ENCODE measurements at regions not wholly inside any gene's neighbourhood (a gene's known extent, or its start where the extent isn't known, plus 50 kb on each side); places are given as distances from the start of the nearest gene placed in this dataset.

DNA sequence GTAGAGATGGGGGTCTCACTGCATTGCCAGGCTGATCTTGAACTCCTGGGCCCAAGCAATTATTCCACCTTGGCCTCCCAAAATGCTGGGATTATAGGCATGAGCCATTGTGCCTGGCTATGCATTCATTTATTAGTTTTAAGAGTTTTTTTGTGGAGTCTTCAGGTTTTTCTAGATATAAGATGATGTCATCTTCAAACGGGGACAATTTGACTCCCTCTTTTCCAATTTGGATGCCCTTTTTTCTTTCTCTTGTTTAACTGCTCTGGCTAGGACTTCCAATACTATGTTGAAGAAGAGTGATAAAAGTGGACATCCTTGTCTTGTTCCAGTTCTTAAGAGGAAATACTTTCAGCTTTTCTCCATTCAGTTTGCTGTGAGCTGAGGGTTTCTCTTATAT is 113.7 kb upstream of the PARD3B start:
- DNase-seq (ENCODE audit: low read depth in 3 of 3), result no peak

DNA sequence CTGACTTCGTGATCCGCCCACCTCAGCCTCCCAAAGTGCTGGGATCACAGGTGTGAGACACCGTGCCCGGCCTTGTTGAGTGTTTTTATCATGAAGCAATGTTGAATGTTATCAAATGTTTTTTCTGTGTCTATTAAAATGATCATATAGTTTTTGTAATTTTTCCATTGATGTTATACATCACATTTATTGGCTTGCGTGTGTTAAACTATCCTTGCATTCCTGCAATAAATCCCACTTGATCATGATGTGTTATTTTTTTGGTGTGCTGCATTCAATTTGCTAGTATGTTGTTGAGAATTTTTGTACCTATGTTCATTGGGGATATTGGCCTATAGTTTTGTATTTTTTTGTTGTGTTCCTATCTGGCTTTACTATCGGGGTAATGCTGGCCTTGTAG is 113.1 kb upstream of the PARD3B start:
- DNase-seq (ENCODE audit: low read depth in 3 of 3), result no peak

DNA sequence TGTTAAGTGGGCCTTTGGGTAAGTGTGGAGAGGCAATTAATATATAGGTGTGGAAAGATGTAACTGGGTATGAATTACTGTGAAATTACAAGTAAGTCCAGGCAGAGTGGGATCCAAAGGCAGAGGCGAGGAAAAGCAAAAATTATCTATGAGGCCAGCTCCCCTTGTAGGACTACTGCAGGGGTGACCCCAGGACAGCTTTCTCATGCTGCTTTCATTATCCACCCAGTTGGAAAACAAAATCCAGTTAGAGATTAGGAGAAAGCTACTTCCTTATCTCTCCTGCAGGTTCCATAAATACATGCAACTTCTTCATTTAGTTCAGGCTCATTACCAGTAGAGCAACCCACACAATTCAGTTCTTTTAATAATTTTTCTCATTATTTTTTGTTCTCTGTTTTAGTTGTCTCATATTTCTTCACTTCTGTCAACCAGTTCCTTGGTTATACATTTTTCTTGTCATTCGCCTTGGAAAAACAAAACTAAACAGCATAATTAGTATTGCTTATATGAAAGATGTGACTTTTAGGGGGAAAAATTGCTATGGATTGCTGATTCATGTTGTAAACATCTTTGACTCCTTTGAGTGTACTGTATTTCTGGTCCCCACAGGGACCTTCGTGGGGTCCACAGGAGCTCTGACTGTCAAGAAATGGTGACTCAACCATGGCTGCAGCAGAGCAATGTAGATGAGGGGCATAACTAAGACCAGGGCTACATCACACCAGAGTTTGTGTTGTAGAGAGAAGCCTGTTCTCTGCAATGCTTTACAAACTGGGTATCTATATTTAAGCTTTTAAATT is 110.4 kb upstream of the PARD3B start:
- DNase-seq (ENCODE audit: low read depth in 3 of 3), result no peak

DNA sequence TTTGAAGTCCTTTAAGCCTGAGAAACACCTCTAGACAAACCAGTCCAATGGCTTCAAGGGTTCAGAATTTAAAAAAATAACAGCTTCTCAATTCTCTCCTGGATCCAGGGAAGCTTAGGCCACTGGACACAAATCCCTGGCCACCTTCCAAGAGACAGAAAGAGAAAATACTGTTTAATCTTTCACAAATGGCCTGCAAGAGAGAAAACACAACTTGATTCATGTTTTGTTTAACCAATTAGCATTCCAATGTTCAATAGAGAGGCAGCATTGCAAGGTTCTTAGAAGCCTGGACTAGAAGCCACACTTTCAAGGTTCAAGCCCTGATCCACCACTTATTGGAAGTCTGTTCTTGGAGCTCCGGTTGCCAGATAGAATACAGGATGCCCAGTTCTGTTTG is 109.0 kb upstream of the PARD3B start:
- DNase-seq (ENCODE audit: low read depth in 3 of 3), result no peak

DNA sequence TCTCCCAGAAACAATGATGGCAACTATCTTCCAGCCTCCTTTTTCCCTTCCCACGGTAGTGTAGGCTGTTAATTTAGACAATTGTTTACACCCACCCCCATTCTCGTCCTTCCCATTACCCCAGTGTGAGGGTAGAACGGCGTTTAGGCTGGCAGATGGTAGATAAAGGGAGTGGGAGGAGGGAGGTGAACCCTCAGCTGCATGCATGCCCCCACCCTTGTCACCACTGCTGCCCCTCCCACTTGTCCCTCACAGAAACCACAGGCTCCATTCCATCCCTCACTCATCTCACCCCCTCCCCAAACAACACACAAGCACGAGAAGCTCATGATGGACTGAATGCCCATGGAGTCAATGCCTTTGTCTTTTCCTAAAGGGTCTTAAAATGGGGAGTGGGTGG is 107.9 kb upstream of the PARD3B start:
- no peak for DNase-seq (ENCODE audit: low read depth in 3 of 3)

DNA sequence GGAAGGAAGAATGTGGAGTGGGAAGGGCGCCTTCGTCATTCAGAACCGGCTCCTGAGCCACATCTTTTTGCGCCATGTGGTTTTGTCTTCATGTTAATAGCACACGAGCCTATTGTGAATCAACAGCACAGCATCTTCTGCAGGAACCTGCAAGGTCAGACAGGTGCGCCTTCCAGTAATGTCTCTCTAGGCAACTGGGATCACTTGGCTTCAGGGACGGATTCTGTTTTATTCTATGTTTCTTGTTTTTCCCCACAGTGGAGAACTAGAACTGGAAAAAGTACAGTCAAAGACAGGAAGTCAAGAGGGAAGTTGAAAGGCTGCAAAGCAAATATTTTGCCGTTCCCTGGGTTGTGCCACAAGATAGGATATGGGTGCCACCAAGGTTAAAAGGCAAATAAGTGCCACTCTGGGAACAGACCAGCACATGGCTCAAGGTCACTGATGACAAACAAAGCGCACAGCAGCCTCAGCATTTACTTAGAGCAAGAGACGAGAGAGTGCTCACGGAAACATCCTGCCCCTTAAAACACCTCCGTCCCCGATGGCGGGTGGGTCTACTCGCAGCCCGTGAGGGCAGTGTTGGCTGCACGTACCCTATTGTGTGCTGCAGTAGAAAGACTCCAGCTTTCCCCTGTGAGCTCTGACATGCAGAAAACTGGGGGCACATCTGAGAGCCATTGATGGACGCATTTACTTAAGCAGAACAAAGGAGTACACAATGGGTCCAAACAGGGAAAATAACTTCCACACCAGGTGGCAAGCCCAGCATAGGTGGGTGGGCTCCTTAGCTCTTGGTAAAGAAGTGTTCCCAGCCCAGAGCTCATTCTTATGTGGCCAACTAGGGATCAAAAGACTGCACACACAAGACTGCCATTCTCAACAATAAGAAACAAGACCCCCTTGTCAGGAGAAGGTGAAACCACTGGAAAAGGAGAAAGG is 107.2 kb upstream of the PARD3B start:
- no peak for DNase-seq (ENCODE audit: low read depth in 3 of 3)

DNA sequence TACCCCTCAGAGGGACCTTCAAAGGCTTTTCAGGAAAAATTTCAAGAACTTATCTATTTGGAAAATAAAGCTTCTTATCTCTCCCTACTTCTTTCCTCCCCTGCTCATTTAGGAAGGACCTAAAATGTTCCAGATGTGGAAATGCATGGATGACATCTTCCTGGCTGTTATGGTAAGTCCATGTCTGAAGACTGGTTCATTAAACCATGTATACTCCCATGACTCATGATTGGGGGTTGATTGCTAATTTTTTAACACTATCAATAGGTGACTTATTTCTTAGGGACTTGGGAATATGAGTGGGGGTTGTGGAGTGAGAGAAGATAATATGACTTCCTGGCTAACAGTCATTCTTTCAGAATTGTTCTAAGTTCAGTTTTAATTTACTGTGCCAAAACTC is 104.0 kb upstream of the PARD3B start:
- DNase-seq (ENCODE audit: low read depth in 3 of 3), result no peak

DNA sequence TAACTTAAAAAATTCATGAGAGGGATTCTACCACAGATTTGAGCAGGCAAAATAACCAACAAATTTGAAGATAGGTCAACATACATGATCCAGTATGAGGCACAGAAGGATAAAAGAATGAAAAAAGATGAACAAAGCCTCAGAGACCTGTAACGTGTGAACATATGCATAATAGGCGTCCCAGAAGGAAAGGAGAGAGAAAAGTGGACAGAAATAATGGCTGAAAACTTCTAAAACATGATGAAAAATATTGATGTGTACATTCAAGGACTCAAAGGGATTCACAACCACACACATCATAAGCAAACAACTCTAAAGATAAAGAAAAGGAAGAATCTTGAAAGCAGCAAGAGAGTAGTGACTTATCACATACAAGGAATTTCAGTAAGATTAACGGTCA is 100.1 kb upstream of the PARD3B start:
- no peak for DNase-seq (ENCODE audit: low read depth in 3 of 3)

DNA sequence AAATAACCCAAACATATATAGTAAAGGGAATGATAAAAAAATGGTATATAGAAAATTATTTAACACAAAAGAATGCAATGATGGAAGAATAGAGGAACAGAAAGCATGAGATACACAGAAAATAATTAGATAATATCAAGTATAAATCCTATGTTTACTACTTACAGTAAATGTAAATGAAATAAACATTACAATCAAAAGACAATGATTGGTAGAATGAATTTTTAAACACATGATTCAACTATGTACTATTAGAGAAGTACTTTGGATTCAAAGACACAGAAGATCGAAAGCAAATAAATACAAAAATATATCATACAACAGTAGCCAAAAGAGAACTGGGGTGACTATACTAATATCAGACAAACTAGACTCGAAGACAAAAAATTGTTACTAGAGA is 97.6 kb upstream of the PARD3B start:
- DNase-seq (ENCODE audit: low read depth in 3 of 3), result no peak

DNA sequence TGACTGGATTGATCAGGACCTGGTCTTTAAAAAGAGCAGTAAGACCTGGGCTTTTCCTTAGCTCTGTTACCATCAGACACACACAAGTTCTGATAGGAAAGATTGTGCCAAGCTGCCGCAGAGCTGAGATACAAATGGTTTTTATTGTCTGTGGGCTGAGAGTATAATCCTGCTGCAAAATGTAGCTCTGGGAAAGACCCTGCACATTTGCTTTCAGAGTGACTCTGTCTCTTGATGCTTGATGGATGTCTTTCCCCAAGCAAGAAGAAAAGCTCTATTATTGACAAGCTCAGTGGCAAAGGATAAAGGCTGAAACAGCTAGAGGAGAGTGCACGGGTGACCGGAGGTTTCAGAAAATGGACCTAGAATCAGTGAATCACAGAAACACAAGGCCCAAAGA is 95.3 kb upstream of the PARD3B start:
- no peak for DNase-seq (ENCODE audit: low read depth in 3 of 3)

DNA sequence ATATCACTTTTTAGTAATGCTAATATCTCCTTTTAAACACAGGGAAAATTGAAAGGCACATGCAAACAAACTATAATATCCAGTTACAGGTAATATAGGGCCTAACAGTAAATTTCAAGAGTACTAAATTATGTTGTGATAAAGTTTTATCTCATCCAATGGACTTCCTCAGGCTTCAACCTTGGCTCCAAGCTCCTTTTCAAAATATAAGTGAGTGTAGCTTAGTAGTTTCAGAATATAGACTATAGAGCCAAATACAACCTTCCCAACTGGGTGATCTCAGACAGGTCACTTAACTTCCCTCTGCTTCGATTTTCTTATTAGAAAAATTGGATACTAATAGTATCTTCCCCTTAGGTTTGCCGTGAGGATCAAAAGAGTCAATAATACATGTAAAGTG is 93.5 kb upstream of the PARD3B start:
- DNase-seq (ENCODE audit: low read depth in 3 of 3), result no peak

DNA sequence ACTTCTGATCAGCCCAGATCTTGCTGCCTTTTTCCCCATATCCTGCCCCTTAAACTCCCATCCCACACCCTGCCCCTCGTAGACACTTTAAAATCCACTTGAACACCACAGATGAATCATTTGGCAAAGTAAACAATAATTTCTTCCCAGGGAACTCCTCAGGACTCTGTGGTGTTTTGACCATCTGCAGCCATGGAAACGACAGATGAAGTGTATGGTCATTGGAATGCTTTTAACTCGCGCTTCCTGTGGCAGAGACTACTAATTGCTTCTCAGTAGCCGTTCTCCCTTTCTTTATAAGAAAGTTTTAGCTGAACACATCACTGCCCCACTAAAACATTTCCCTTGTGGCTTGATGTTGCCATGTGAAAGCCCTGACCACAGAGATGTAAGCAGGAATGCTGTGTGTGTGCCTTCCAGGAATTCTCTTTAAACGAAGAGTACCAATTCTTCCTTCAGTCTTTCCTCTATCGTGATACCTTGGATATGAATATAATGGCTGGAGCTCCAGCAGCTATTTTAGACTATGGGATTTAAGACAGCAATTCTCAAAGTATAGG is 92.7 kb upstream of the PARD3B start:
- DNase-seq (ENCODE audit: low read depth in 3 of 3), result no peak

DNA sequence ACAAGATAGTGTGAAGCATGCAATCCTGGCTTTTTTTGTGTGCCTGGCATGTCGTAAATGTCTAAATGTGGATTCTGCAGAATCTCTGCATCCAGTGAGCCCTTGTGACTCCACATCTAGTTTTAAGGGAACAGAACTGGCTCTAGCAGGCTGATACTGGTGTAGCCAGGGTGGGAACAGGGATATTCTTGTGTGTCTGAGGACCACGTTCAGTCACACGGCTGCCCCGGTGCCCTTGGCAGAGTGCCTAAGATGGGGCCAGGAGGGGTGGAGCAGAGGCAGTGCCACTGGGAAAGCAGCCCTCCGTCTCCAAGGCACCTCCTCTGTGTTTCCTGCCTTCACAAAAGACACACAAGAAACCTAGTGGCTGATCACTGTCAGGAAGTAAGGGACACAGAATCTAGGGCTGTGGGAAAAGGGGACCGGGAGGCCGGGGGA is 91.5 kb upstream of the PARD3B start:
- DNase-seq (ENCODE audit: low read depth in 3 of 3), result no peak

DNA sequence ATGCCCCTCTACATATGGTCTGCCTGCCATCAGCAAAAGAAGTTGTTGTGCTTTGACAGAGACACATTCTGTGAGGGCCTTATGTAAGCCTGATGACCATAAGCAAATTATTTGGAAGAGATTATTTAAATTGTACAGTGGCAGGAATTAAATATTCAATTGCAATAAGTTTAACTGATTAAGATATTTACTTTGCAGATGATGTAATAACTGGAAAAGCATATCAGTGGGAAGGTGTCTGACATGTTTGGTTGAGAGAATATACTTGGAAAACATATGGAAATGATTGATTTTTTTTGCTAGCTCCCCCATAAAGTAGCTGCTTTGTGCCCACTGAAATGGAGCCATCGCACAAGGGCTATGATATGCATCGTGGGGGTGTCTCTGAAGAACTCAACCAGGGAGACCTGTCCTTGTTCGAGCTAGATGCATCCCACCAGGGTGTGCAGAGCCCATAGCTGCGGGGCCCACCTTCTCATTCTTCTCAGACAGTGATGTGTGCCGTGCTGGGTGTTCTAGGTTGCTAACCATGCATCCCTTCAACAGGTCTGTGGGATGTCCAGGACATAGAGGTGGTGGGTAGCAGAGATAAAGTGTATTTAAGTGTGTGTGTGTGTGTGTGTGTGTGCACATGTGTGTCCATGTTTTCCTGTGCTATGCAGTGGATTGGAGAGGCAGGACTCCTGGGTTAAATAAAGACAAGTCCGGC is 90.4 kb upstream of the PARD3B start:
- no peak for DNase-seq (ENCODE audit: low read depth in 3 of 3)

DNA sequence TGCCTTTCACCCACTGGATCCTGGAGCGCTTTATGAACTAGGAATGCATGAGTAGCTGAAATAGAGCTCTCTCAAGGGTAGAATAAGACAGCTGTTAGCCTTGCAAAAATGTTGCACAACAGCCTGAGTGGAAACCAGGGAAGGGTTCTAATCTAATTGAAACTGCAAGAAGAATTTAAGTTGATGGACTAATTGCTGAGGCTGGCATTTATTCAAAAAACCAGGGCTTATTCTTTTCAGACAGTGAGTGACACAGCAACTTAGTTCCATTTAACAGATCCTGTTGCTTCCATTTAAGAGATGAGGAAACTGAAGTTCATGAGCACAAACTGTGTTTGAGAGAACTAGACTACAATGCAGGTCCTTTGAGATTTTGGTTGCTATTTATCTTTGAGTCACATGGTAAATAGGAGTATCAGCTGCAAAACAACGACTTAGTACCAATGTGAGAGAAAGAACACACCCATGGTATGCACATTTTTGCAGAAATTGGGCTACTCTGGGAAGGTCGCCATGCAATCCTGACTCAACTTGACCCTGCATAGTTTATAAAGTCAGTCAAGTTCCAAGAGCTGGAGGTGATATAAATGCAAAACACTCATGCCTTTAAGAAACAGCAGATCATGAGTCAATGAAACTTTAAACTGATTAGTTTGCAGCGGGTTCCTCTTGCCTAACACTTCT is 76.4 kb upstream of the PARD3B start:
- DNase-seq (ENCODE audit: low read depth in 3 of 3), result no peak

DNA sequence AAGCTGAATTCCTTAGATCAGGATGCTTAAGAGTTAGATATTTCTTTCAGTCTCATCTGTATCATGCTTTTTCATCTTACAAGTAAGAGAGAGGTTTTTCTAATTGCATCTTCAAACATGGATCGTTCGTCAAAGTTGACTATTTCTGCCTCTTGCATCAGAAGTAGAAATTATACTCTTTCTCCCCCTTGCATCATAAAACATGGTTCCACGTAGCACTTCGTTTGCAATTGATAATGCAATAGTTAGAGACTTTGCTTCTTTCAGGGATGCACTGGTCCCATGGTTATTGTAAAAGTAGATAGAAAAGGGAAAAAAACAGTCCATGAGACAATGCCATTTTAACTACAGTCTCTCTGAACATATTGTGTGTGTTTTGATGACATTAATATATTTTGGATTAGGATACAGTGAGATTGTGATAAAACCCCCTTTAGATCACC is 75.1 kb upstream of the PARD3B start:
- DNase-seq (ENCODE audit: low read depth in 3 of 3), result no peak

DNA sequence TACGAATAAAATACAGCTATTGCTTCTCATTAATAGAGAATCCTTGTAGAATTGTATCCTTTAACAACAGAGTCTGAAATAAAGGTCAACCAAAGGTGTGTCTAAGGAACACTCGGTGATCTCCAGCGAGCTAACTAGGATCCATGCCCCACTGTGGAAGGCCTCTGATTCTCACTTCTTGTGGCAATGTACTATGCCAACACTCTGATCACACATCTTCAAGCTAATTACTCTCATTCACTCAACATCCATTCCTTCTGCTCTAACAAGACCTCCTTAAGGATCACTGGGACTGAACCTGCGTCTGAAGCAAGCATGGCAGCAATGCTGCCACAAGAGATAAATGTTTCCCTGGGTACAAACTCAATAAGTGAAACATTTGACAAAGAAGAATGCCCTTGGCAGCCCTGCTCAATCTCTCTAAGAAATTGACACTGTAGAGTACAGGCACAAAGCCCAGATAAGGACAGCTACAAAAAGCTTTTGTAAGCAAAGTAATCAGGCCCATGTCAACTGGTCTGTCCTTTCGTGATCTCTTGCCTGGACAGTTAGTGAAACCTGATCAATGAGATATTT is 74.6 kb upstream of the PARD3B start:
- DNase-seq (ENCODE audit: low read depth in 3 of 3), result no peak

DNA sequence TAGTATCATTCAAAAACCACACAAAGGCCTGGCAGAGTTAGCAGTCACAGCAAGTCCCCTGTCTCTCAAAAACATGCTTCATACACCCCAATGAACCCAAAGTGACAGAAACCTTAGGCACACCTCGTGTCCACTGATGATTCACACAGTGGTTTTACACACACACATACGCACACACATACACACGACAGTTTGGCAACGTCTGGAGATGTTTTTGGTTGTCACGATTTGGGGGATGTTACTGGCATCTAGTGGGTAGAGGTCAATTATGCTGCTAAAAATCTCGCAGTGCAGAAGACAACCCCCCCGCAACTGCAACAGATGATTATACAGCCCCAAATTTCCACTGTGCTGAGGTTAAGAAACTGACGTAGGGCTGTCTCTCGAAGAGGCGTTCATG is 72.9 kb upstream of the PARD3B start:
- DNase-seq (ENCODE audit: low read depth in 3 of 3), result no peak

DNA sequence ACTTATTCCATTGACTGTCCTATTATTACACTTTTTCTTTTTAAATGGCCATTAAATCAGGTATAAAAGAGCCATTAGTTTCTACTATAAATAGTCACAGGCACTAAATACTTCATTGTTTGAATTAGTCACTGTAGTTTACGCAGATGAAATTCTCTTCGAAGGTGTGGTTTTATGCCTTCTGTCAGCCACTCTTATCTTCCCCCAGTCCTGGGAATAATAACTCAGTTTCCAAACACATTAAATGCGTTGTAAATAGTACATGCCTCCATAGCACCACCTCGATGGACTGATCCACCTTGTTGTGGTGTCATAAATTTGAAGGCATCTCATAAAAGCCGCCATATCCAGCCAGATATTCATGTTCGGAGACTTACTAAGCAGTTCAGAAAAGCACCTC is 72.1 kb upstream of the PARD3B start:
- DNase-seq (ENCODE audit: low read depth in 3 of 3), result no peak

DNA sequence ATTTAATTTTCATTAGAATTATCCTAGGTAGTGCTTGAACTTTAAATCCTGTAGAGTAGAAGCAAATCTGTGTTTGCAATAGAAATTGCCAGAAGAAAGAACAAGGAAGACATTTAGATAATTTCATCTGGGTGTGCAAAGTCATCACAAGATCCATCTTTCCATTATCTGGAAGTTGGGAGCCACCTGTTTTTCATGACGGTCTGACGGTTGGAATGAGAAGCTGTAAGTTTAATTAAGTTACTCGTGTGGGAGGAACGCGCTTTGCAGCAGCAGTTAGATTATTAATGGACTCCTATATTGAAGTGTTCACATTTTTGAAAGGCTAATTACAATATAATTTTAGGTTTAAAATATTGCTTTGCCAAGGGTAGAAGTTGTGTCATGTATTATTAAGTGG is 69.9 kb upstream of the PARD3B start:
- no peak for DNase-seq (ENCODE audit: low read depth in 3 of 3)

DNA sequence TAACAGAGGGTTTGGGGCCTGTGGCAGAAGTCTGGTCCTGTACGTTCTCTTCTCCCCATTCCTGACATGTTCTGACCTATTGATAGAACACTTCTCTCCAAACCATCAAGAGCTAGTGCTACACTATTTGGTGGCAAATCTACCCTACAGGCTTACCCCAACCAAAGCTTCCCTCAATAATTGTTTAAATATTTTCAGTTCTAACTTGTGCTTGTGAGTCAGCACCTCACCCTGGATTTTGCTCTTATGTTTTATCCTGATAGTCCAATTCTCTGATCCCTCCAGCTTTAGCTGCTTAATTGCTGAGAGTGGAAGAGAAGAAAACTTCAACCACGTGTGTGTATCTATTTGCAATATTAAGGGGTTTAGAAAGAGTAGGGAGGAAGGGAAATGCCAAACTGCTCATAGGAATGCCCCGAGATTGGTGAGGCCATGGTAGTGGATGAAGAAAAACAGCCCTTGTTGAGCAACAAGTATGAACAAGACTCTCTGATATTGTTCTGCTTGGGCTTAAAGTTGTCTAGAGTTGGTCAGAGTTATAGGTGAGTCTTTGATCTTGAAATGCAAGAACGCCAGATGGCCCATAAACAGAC is 67.8 kb upstream of the PARD3B start:
- no peak for DNase-seq (ENCODE audit: low read depth in 3 of 3)
